HG03575 (cell line): ENCODE measurements at regions not wholly inside any gene's neighbourhood (a gene's known extent, or its start where the extent isn't known, plus 50 kb on each side); places are given as distances from the start of the nearest gene placed in this dataset.

ENCODE experiments used
- ATAC-seq: cut with Tn5 transposase; IDR thresholded peaks from one replicate; pipeline ENCODE4 v1.9.1; 2021; ENCODE audit not compliant: unreplicated experiment, insufficient number of reproducible peaks, low FRiP score; ENCODE audit errors: extremely low read depth

- no peak for ATAC-seq
These were observed 651.0 kb downstream of the NR2F1-AS1 start for GRCh38 chr5:92930057-92930456.

GRCh38 chr5:92927291-92927778 lies 653.7 kb downstream of the NR2F1-AS1 start:
- no peak for ATAC-seq

- no peak for ATAC-seq
These were observed 657.1 kb downstream of the NR2F1-AS1 start for GRCh38 chr5:92923885-92924284.

GRCh38 chr5:92922231-92922967 lies 658.6 kb downstream of the NR2F1-AS1 start:
- no peak for ATAC-seq

GRCh38 chr5:92917044-92917443 lies 664.0 kb downstream of the NR2F1-AS1 start:
- no peak for ATAC-seq

GRCh38 chr5:92916036-92916435 lies 665.0 kb downstream of the NR2F1-AS1 start:
- ATAC-seq: no peak

- ATAC-seq: no peak
These were observed 668.7 kb downstream of the NR2F1-AS1 start for GRCh38 chr5:92912283-92912682.

- ATAC-seq: no peak
These were observed 669.2 kb downstream of the NR2F1-AS1 start for GRCh38 chr5:92911851-92912250.

- ATAC-seq: no peak
These were observed 669.7 kb downstream of the NR2F1-AS1 start for GRCh38 chr5:92911293-92911692.

- ATAC-seq: no peak
These were observed 671.4 kb downstream of the NR2F1-AS1 start for GRCh38 chr5:92909602-92909962.

GRCh38 chr5:92908952-92909601 lies 671.9 kb downstream of the NR2F1-AS1 start:
- no peak for ATAC-seq

GRCh38 chr5:92907938-92908606 lies 672.9 kb downstream of the NR2F1-AS1 start:
- ATAC-seq: peak; percentile 74

GRCh38 chr5:92906798-92907376 lies 674.1 kb downstream of the NR2F1-AS1 start:
- no peak for ATAC-seq

GRCh38 chr5:92904021-92904420 lies 677.0 kb downstream of the NR2F1-AS1 start:
- ATAC-seq: no peak

GRCh38 chr5:92899611-92900010 lies 681.4 kb downstream of the NR2F1-AS1 start:
- ATAC-seq: no peak

GRCh38 chr5:92896722-92897121 lies 684.3 kb downstream of the NR2F1-AS1 start:
- no peak for ATAC-seq

- no peak for ATAC-seq
These were observed 690.2 kb downstream of the NR2F1-AS1 start for GRCh38 chr5:92890841-92891244.

- no peak for ATAC-seq
These were observed 691.9 kb downstream of the NR2F1-AS1 start for GRCh38 chr5:92889140-92889539.

GRCh38 chr5:92887254-92887653 lies 693.8 kb downstream of the NR2F1-AS1 start:
- no peak for ATAC-seq

- ATAC-seq: no peak
These were observed 694.3 kb downstream of the NR2F1-AS1 start for GRCh38 chr5:92886751-92887150.
